B cell (primary cell): ENCODE measurements at regions not wholly inside any gene's neighbourhood (a gene's known extent, or its start where the extent isn't known, plus 50 kb on each side); places are given as distances from the start of the nearest gene placed in this dataset.

Experiments
- ATAC-seq: fragments of 200-7000 bp; cut with Tn5 transposase; one replicate; pipeline ENCODE4 v1.10.0; 2021; ENCODE audit warnings: low read depth, mild to moderate bottlenecking, moderate number of reproducible peaks, moderate library complexity
- CTCF ChIA-PET: fragments of 350-600 bp; sonication (Branson Sonifier 250); formaldehyde crosslinking; loops from one replicate; lab custom pipeline; 2021; ENCODE audit warnings: antibody characterized with exemption, inconsistent platforms; lab: Charles Lee
- POLR2A ChIA-PET: fragments of 350-600 bp; sonication (Branson Sonifier 250); formaldehyde crosslinking; loops from one replicate; lab custom pipeline; 2021; ENCODE audit warnings: antibody characterized with exemption; lab: Charles Lee
- DNase-seq: peaks from one replicate; pipeline ENCODE4 v3.0.0; 2013
- H2AFZ ChIP-seq: 2 replicates; pipeline ENCODE4 v1.6.1; 2012; ENCODE audit warnings: mild to moderate bottlenecking, low read depth, low read length; ENCODE audit not compliant: insufficient read depth, poor library complexity, severe bottlenecking
- H3K27ac ChIP-seq, 2 donors: 1 replicate in 1 of 2; 2 replicates in 1 of 2; pipeline ENCODE4 v1.5.1; 2012 to 2013; ENCODE audit warnings: low read length in 2 of 2, mild to moderate bottlenecking in 2 of 2, moderate library complexity in 1 of 2
- H3K27me3 ChIP-seq, 4 experiments: fragments of 200-600 bp in 1 of 4; sonication (generic) in 1 of 4; replicated peaks in 1 of 4; 1 replicate in 2 of 4; 2 replicates in 2 of 4; pipeline versions ENCODE4 v1.6.1 to v1.7.0; 2013 to 2016; ENCODE audit warnings: low read length in 3 of 4, mild to moderate bottlenecking in 2 of 4, mixed read lengths in 1 of 4, moderate library complexity in 1 of 4; ENCODE audit not compliant: insufficient read depth in 4 of 4, control insufficient read depth in 3 of 4; ENCODE audit errors: control extremely low read depth in 1 of 4
- H3K36me3 ChIP-seq, 2 experiments: replicated peaks in 1 of 2; 1 replicate in 1 of 2; 2 replicates in 1 of 2; pipeline versions ENCODE4 v1.6.1 to v1.7.1; 2013; ENCODE audit warnings: low read length in 1 of 2; ENCODE audit not compliant: insufficient read depth in 2 of 2, control insufficient read depth in 1 of 2; ENCODE audit errors: control extremely low read depth in 1 of 2, extremely low read depth in 1 of 2
- H3K4me1 ChIP-seq, 2 donors: fragments of 200-600 bp in 1 of 2; sonication (generic) in 1 of 2; 1 replicate in 1 of 2; 2 replicates in 1 of 2; pipeline versions ENCODE4 v1.5.1 to v1.6.1; 2013 to 2017; ENCODE audit warnings: low read length in 2 of 2; ENCODE audit not compliant: control insufficient read depth in 2 of 2, insufficient read depth in 2 of 2
- H3K4me2 ChIP-seq: replicated peaks from 2 replicates; pipeline ENCODE3; 2012; ENCODE audit warnings: mild to moderate bottlenecking, low read depth, low read length; ENCODE audit not compliant: poor library complexity, severe bottlenecking
- H3K4me3 ChIP-seq, 5 experiments: fragments of 200-600 bp in 1 of 5; sonication (generic) in 1 of 5; 1 replicate in 3 of 5; 2 replicates in 2 of 5; pipeline versions ENCODE4 v1.5.1 to v1.7.0; 2011 to 2016; ENCODE audit warnings: low read length in 4 of 5, mild to moderate bottlenecking in 4 of 5, low read depth in 2 of 5, control low read depth in 1 of 5, moderate library complexity in 1 of 5; ENCODE audit not compliant: insufficient read depth in 1 of 5; ENCODE audit errors: control extremely low read depth in 1 of 5, extremely low read depth in 1 of 5
- H3K79me2 ChIP-seq: fragments of 200-600 bp; sonication (generic); one replicate; pipeline ENCODE4 v1.6.0; 2016; ENCODE audit warnings: low read length; ENCODE audit not compliant: control insufficient read depth, insufficient read depth
- H3K9ac ChIP-seq: fragments of 200-600 bp; sonication (generic); 2 replicates; pipeline ENCODE4 v1.6.1; 2017; ENCODE audit warnings: mild to moderate bottlenecking, low read length, moderate library complexity
- H3K9me3 ChIP-seq, 3 donors: one replicate each; pipeline versions ENCODE4 v1.6.1 to v1.7.1; 2013; ENCODE audit warnings: low read length in 2 of 3; ENCODE audit not compliant: control insufficient read depth in 2 of 3, insufficient read depth in 1 of 3; ENCODE audit errors: control extremely low read depth in 1 of 3
- H4K20me1 ChIP-seq: 2 replicates; pipeline ENCODE4 v1.6.0; 2012; ENCODE audit warnings: mild to moderate bottlenecking, low read length; ENCODE audit not compliant: insufficient read depth, control insufficient read depth, poor library complexity, severe bottlenecking
- H3K27ac Mint-ChIP-seq: one replicate; pipeline ENCODE4 v1.8.0; 2021; ENCODE audit warnings: mixed read lengths
- H3K27me3 Mint-ChIP-seq: one replicate; pipeline ENCODE4 v1.8.0; 2021; ENCODE audit warnings: mixed read lengths
- H3K4me1 Mint-ChIP-seq: one replicate; pipeline ENCODE4 v1.8.0; 2021; ENCODE audit warnings: mixed read lengths
- H3K4me3 Mint-ChIP-seq: one replicate; pipeline ENCODE4 v1.8.0; 2021; ENCODE audit warnings: mixed read lengths
- H3K9me3 Mint-ChIP-seq: one replicate; pipeline ENCODE4 v1.8.0; 2022; ENCODE audit warnings: mixed read lengths; ENCODE audit not compliant: insufficient read depth
- EZH2 ChIP-seq: IDR thresholded peaks from 2 replicates; pipeline ENCODE4 v1.6.1; 2012; ENCODE audit warnings: borderline replicate concordance, low read depth, mild to moderate bottlenecking, moderate library complexity, low read length; ENCODE audit not compliant: insufficient read depth, poor library complexity, severe bottlenecking
- WGBS: methylation state at CpG from one replicate; pipeline ENCODE4 v1.1.5; 2013; ENCODE audit warnings: missing lambda C conversion rate; ENCODE audit not compliant: insufficient coverage; 5-methylcytosine and 5-hydroxymethylcytosine counted together
- intact Hi-C: fragments of 100-400 bp; cut with micrococcal nuclease; formaldehyde crosslinking; loops from one replicate; pipeline ENCODE4 v1.10.0; 2022
- TF ChIP-seq, protein P1 (sequence below): fragments of 200-600 bp; IDR thresholded peaks from one replicate; pipeline ENCODE4 v1.8.0; 2022; ENCODE audit warnings: antibody characterized with exemption, mild to moderate bottlenecking

- Mint-ChIP-seq H3K9me3 (no peaks in the 10 kb centered on the region), H3K27me3 (peaks cover 62% of the 10 kb centered on the region), H3K4me3 (no peak overlapping the region), H3K4me1 (no peaks in the 10 kb centered on the region), H3K27ac (no peak overlapping the region)
- Histone ChIP-seq H2AFZ (no peak overlapping the region), H3K4me3 (no peak overlapping the region), H4K20me1 (no peaks in the 10 kb centered on the region), H3K79me2 (no peaks in the 10 kb centered on the region), H3K4me2 (no peak overlapping the region), H3K27me3 (peaks cover 0 to 11% (median 0%) of the 10 kb centered on the region in 4 experiments), H3K27ac (no peak overlapping the region), H3K9ac (no peak overlapping the region), H3K4me1 (no peaks in the 10 kb centered on the region), H3K9me3 (no peaks in the 10 kb centered on the region), H3K36me3 (no peaks in the 10 kb centered on the region)
- ChIA-PET CTCF (no interaction called here), POLR2A (no interaction called here)
- intact Hi-C loops = no loop called here
- no peak for DNase-seq
- 54% methylated on average over 8 of the region's 8 CpGs for WGBS
- TF ChIP-seq, protein P1, sequence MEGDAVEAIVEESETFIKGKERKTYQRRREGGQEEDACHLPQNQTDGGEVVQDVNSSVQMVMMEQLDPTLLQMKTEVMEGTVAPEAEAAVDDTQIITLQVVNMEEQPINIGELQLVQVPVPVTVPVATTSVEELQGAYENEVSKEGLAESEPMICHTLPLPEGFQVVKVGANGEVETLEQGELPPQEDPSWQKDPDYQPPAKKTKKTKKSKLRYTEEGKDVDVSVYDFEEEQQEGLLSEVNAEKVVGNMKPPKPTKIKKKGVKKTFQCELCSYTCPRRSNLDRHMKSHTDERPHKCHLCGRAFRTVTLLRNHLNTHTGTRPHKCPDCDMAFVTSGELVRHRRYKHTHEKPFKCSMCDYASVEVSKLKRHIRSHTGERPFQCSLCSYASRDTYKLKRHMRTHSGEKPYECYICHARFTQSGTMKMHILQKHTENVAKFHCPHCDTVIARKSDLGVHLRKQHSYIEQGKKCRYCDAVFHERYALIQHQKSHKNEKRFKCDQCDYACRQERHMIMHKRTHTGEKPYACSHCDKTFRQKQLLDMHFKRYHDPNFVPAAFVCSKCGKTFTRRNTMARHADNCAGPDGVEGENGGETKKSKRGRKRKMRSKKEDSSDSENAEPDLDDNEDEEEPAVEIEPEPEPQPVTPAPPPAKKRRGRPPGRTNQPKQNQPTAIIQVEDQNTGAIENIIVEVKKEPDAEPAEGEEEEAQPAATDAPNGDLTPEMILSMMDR = no peak
- no peak for TF ChIP-seq EZH2
- no peak for ATAC-seq
Observed at GRCh38 chr12:113643177-113643974, 171.7 kb upstream of the LHX5 start.

DNA sequence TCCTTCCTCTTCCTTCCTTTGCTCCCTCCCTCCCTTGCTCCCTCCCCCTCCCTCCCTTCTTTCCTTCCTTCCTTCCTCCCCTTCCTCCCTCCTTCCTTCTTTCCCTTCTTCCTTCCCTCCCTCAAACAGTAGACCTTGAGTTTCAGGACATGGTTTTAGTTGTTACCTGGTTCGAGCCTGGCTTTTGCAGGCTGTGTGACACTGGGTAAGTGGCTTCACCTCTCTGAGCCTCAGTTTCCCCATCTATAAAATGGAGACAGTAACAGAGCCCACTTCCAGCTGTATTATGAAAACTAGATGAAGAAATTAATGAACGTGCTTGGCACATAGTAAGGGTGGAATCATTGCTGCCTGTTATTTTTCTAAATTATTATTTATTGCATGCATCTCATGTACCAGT lies 171.0 kb upstream of the LHX5 start:
- TF ChIP-seq, protein P1 = no peak
- TF ChIP-seq EZH2 = no peak
- H3K27ac ChIP-seq = no peak overlapping the region
- no peak for ATAC-seq
- H3K36me3 ChIP-seq = no peaks in the 10 kb centered on the region
- DNase-seq = no peak
- H3K4me3 Mint-ChIP-seq = no peak overlapping the region
- H4K20me1 ChIP-seq = no peaks in the 10 kb centered on the region
- no peak overlapping the region for H3K27ac Mint-ChIP-seq
- ChIA-PET CTCF (no interaction called here), POLR2A (interaction anchor here (0.6 kb wide), 1 partner anchor 412 kb away, joined by 7 read pairs; no protein-coding TSS in a partner anchor)
- intact Hi-C loops = no loop called here
- H3K27me3 Mint-ChIP-seq = peaks cover 58% of the 10 kb centered on the region
- no peaks in the 10 kb centered on the region for H3K9me3 ChIP-seq
- no peak overlapping the region for H3K4me3 ChIP-seq
- WGBS = no CpG with 5 or more reads among the region's 2 CpGs
- no peak overlapping the region for H3K9ac ChIP-seq
- H3K4me1 ChIP-seq = no peaks in the 10 kb centered on the region
- no peaks in the 10 kb centered on the region for H3K4me1 Mint-ChIP-seq
- no peak overlapping the region for H2AFZ ChIP-seq
- H3K9me3 Mint-ChIP-seq = no peaks in the 10 kb centered on the region
- H3K27me3 ChIP-seq = peaks cover 0 to 7% (median 0%) of the 10 kb centered on the region in 4 experiments
- no peaks in the 10 kb centered on the region for H3K79me2 ChIP-seq
- H3K4me2 ChIP-seq = no peak overlapping the region
